Duodenal mucosa (tissue), 2 donors: ENCODE measurements at regions not wholly inside any gene's neighbourhood (a gene's known extent, or its start where the extent isn't known, plus 50 kb on each side); places are given as distances from the start of the nearest gene placed in this dataset.

Source experiments
- H3K27ac ChIP-seq: one replicate; pipeline ENCODE4 v1.7.0; 2013; ENCODE audit warnings: low read depth, low read length
- H3K27me3 ChIP-seq, 2 donors: one replicate each; pipeline ENCODE4 v1.7.0; 2013; ENCODE audit warnings: low read length in 2 of 2, control low read depth in 1 of 2; ENCODE audit not compliant: insufficient read depth in 2 of 2, control insufficient read depth in 1 of 2
- H3K36me3 ChIP-seq, 2 donors: one replicate each; pipeline ENCODE4 v1.7.0; 2013; ENCODE audit warnings: low read length in 2 of 2, control low read depth in 1 of 2; ENCODE audit not compliant: insufficient read depth in 2 of 2, control insufficient read depth in 1 of 2
- H3K4me1 ChIP-seq, 2 donors: one replicate each; pipeline ENCODE4 v1.7.0; 2013; ENCODE audit warnings: low read length in 2 of 2, control low read depth in 1 of 2; ENCODE audit not compliant: insufficient read depth in 2 of 2, control insufficient read depth in 1 of 2
- H3K4me3 ChIP-seq, 2 donors: one replicate each; pipeline ENCODE4 v1.7.0; 2013; ENCODE audit warnings: low read length in 2 of 2, low read depth in 1 of 2
- H3K9ac ChIP-seq, 2 donors: one replicate each; pipeline ENCODE4 v1.7.0; 2013; ENCODE audit warnings: low read length in 2 of 2, low read depth in 1 of 2
- H3K9me3 ChIP-seq, 2 donors: one replicate each; pipeline ENCODE4 v1.7.0; 2013; ENCODE audit warnings: low read length in 2 of 2, control low read depth in 1 of 2; ENCODE audit not compliant: control insufficient read depth in 1 of 2

DNA sequence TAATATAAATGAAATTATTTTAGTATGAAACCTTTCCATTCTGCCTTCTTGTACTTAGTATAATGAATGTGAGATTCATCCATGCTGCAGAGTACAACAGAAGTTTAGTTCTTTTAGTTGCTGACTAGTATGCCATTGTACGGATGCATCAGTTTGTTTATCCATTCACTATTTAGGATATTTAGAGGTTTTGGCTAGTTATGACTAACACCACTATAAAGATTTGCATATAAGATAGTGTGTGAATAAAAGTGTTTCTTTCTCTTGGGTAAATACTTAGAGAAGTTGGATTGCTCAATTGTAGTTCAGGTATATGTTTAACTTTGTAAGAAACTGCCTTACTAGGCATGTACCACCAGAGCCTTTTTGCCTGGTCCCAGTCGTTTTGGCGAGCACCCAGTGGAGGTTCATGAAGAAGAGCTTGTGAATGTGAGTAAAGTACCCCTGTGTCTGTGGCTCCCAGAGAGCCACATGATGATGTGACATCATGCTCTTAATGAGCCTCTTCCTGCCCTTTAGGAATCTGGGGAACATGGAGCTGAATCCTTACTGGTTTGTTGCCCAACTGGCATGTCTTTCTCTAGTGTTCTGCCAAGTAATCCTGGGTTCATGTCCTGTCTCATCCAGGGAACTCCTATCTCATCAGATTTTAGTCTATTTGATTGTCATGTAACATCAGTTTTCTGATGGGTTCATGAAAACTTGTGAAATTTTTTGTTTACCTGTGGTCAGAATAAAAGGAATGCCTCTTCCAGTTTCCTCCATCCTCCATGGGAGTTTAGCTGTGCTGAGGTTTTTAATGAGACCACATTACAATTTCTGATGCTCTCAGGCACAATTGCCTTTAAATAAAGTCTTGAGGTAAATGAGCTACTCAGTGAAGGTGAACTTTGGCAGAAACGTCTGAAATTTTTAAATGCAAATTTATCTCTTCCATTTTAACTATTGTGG lies 234.8 kb downstream of the CASP12 start:
- no peak overlapping the region for H3K9ac ChIP-seq
- no peaks in the 10 kb centered on the region for H3K4me1 ChIP-seq
- H3K27ac ChIP-seq: no peak overlapping the region

DNA sequence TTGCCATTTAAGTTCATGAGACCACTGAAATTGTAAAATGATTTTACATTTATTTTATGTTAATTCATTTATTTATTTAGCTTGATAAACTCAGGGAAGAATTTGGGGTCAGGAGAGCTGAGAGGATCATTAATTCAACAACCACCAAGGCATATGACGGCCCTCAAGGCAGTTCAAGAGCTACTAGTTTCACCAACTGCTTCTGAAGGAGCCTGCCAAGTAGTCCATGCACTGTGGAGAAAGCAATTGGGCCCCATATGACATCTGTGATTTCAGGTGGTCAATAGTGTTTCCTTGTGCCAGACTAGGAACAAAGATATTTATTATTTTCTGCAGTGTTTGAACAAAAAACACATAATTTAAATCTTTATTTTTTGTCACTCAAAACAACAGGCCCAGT lies 236.4 kb downstream of the CASP12 start:
- Histone ChIP-seq H3K27me3 (no peaks in the 10 kb centered on the region), H3K4me3 (no peak overlapping the region), H3K9me3 (no peaks in the 10 kb centered on the region), H3K9ac (no peak overlapping the region), H3K27ac (no peak overlapping the region), H3K36me3 (no peaks in the 10 kb centered on the region), H3K4me1 (no peaks in the 10 kb centered on the region)

More for the DNA sequence above, 234.8 kb downstream of the CASP12 start:
- H3K4me3 ChIP-seq: no peak overlapping the region
- H3K9me3 ChIP-seq: no peaks in the 10 kb centered on the region
- H3K27me3 ChIP-seq: no peaks in the 10 kb centered on the region
- H3K36me3 ChIP-seq: no peaks in the 10 kb centered on the region

DNA sequence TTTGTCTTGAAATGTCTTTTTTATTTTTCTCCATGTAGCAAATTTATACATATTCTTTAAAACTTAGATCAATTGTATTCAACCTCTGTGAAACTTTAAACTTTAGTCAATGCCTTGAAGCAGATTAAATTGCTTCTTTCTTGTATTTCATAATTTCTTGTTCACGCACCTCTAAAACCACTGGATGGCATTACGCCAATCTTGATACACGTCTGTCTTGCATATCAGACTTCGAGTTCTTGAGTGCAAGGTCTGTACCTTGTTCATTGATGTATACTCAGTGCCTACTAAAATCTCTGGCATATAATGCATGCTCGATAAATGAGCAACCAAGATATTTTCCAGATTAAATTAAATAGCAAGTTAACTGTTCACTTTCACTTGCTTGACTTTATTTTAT lies 236.8 kb downstream of the CASP12 start:
- no peaks in the 10 kb centered on the region for H3K4me1 ChIP-seq
- H3K4me3 ChIP-seq: no peak overlapping the region
- H3K9ac ChIP-seq: no peak overlapping the region
- H3K36me3 ChIP-seq: no peaks in the 10 kb centered on the region
- no peaks in the 10 kb centered on the region for H3K9me3 ChIP-seq
- H3K27me3 ChIP-seq: no peaks in the 10 kb centered on the region
- H3K27ac ChIP-seq: no peak overlapping the region

DNA sequence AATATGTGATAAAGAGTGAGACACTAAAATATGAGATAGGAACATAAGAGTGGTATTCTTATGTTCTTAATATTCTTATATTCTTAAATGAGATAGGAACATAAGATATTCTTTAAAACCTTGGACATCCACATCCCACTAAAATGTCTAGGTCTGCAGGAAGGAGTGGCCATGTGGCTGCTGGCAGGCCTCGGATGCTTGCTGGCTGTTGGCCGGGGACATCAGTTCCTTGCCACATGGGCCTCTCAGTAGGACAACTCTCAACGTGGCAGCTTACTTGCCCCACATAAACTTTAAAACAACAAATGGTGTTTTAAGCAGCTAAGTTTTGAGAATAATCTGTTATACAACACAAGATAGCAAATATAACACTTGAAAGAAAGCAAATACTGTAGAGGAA lies 240.1 kb downstream of the CASP12 start:
- Histone ChIP-seq H3K4me1 (peaks cover 0 to 4% of the 10 kb centered on the region in 2 donors), H3K9ac (no peak overlapping the region), H3K9me3 (no peaks in the 10 kb centered on the region), H3K4me3 (no peak overlapping the region), H3K36me3 (no peaks in the 10 kb centered on the region), H3K27ac (no peak overlapping the region), H3K27me3 (no peaks in the 10 kb centered on the region)

DNA sequence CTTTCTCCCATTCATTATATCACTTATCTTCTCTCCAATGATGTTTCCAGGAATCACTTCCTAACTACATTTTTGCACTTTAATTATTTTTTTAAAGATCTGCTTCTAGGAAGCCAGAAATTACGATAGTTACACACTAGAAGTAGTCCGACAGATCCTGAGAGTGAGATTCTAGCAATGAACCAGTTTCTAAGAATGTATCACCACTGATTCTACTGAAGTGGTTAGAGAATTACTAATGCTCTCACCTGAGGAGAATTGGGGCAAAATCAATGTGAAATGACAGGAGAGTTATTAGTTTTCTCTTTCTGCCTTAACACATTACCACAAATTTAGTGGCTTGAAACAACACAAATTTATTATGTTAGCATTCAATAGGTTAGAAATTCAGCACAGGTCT lies 241.2 kb downstream of the CASP12 start:
- H3K4me3 ChIP-seq: no peak overlapping the region
- H3K4me1 ChIP-seq: peaks cover 0 to 6% of the 10 kb centered on the region in 2 donors
- no peaks in the 10 kb centered on the region for H3K9me3 ChIP-seq
- H3K36me3 ChIP-seq: no peaks in the 10 kb centered on the region
- no peaks in the 10 kb centered on the region for H3K27me3 ChIP-seq
- H3K9ac ChIP-seq: no peak overlapping the region
- H3K27ac ChIP-seq: no peak overlapping the region

DNA sequence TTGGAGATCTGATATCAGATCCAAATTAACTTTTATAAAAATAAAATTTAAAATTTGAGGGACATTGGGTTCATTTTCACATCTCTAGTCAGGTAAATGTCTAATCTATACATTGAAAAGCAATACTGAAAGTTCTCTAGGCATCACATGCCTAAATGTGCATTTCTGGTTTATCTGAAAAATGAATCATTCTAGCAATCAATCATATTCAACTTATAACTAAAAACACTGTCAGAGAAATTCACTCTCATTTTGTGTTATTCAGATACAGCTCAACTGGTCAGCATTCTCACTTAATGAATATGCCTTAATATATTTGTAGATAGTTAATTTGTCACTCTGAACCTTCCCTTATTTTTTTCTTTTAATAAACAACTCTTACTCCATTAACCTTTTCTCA lies 243.2 kb downstream of the CASP12 start:
- Histone ChIP-seq H3K4me3 (no peak overlapping the region), H3K27me3 (no peaks in the 10 kb centered on the region), H3K9ac (no peak overlapping the region), H3K27ac (no peak overlapping the region), H3K36me3 (no peaks in the 10 kb centered on the region), H3K4me1 (peaks cover 0 to 6% of the 10 kb centered on the region in 2 donors), H3K9me3 (no peaks in the 10 kb centered on the region)

DNA sequence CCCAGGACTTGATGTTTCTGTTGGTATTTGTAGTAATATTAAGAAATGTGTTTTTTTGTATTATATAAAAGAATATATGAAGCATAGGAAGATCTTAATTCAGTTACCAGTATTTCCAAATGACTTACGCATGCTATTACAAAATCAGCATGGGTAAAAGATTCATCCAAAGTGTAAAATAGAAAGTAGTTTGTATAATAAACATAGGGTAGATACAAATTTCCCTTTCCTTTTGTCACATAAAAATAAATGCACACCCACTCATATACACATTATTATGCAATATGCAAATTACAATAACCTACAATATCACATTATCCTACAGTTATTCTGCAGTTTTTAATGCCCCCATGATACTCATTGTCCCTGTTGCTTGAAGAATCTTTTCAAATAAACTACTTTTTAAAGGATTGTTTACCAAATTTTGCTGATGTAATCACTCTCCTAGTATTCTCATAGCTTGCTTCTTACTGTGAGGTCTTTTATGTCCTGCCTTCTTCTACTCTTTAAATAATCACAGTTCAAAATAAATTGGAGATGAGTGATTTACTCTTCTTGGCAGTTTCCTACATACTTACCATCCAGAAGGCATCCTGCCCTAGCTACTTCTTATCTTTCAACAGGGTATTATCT lies 244.0 kb downstream of the CASP12 start:
- Histone ChIP-seq H3K36me3 (no peaks in the 10 kb centered on the region), H3K4me1 (peaks cover 0 to 6% of the 10 kb centered on the region in 2 donors), H3K9ac (no peak overlapping the region), H3K27ac (no peak overlapping the region), H3K9me3 (no peaks in the 10 kb centered on the region), H3K4me3 (no peak overlapping the region), H3K27me3 (no peaks in the 10 kb centered on the region)

DNA sequence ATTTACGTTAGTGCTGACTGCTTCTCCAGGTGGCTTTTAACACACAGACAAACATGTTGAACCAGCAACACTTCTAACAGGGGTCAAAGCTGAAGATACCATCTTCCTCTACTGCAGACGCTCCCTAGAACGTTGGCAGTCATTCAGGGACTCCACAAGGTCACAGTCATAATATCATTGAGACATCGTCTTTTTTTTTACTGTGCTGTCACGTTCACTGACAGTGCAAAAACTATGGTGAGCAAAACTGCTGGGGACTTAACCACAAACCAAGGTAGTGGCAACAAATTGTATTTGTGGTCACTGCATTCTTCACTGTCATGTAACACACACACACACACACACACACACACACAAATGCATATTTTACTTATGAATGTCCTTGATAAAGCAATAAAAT lies 244.9 kb downstream of the CASP12 start:
- Histone ChIP-seq H3K9me3 (no peaks in the 10 kb centered on the region), H3K9ac (no peak overlapping the region), H3K4me3 (no peak overlapping the region), H3K36me3 (no peaks in the 10 kb centered on the region), H3K27ac (no peak overlapping the region), H3K27me3 (no peaks in the 10 kb centered on the region), H3K4me1 (peaks cover 0 to 6% of the 10 kb centered on the region in 2 donors)

DNA sequence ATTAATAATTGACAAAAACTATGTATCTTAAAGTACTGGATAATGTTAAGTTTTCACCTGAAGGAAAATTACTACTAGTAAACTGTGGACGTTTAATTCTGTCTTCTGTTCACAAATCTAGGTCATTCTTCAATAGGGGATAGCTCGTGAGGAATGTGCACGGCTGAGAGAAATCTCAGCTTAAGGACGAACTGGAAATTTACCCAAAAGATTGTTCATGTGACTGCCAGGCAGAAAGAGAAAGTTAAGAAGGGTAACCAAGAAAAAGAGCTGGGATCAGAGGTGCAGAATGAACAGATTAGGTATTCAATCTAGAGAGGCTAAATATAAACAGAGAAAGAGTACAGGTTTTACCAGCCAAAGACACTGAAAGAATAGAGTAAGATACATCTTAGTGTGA lies 245.3 kb downstream of the CASP12 start:
- Histone ChIP-seq H3K4me1 (peaks cover 0 to 6% of the 10 kb centered on the region in 2 donors), H3K9me3 (no peaks in the 10 kb centered on the region), H3K27ac (no peak overlapping the region), H3K27me3 (no peaks in the 10 kb centered on the region), H3K9ac (no peak overlapping the region), H3K36me3 (no peaks in the 10 kb centered on the region), H3K4me3 (no peak overlapping the region)

DNA sequence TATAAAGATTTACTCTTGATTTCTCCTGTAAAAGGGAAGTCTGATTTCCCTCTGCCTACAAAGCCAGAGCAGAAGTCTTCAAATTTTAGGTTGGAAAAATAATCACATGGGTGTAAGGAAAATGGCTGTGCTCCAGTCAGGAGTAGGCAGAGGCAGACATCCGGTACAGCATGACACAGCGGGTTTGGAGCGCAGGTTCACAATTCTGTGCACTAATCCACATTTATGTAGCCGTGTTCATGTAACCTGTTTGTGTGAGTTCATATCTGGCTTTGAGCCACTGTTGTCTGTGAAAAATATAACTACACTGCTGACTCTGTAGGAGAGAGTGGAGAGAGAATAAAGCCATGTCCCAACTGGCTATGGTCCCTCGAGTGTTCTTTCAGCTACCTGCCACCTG lies 248.0 kb downstream of the CASP12 start:
- no peaks in the 10 kb centered on the region for H3K36me3 ChIP-seq
- H3K9ac ChIP-seq: no peak overlapping the region
- H3K9me3 ChIP-seq: no peaks in the 10 kb centered on the region
- no peaks in the 10 kb centered on the region for H3K27me3 ChIP-seq
- H3K4me3 ChIP-seq: no peak overlapping the region
- no peak overlapping the region for H3K27ac ChIP-seq
- H3K4me1 ChIP-seq: peaks cover 0 to 6% of the 10 kb centered on the region in 2 donors
